ENCODE measurements at regions not wholly inside any gene's neighbourhood (a gene's known extent, or its start where the extent isn't known, plus 50 kb on each side); places are given as distances from the start of the nearest gene placed in this dataset.

- TF ChIP-seq ZFP3 (CRISPR knock-in tag; IDR thresholded peaks at IDR 0.05) (no peak), ARNTL (CRISPR knock-in tag; IDR thresholded peaks at IDR 0.05; ENCODE audit: borderline replicate concordance, low read depth) (no peak), ZNF565 (CRISPR knock-in tag; conservative IDR thresholded peaks at IDR 0.05; ENCODE audit: low read depth) (no peak), CREB5 (CRISPR knock-in tag; IDR thresholded peaks at IDR 0.05; ENCODE audit: low read depth) (no peak), RARB (CRISPR knock-in tag; IDR thresholded peaks at IDR 0.05) (no peak), ZFP30 (CRISPR knock-in tag; IDR thresholded peaks at IDR 0.05) (no peak), ISL1 (CRISPR knock-in tag; IDR thresholded peaks at IDR 0.05) (no peak), ZC3H10 (CRISPR knock-in tag; IDR thresholded peaks at IDR 0.05) (no peak), OSR1 (CRISPR knock-in tag; IDR thresholded peaks at IDR 0.05) (no peak), GLIS3 (CRISPR knock-in tag; IDR thresholded peaks at IDR 0.05) (no peak), TSHZ2 (CRISPR knock-in tag; IDR thresholded peaks at IDR 0.05) (no peak), TOX (CRISPR knock-in tag; IDR thresholded peaks at IDR 0.05; ENCODE audit: borderline replicate concordance) (no peak), PATZ1 (CRISPR knock-in tag; IDR thresholded peaks at IDR 0.05; ENCODE audit: borderline replicate concordance) (no peak), ZNF8 (CRISPR knock-in tag; IDR thresholded peaks at IDR 0.05) (no peak)
Observed at GRCh38 chr16:6888531-6888930, 444.1 kb upstream of the RBFOX1 start.

Measured in SK-N-SH treated with all-trans-retinoic acid at 6 μM for 48 hours (cell line).